Osteocyte (in vitro differentiated cells): ENCODE measurements at regions not wholly inside any gene's neighbourhood (a gene's known extent, or its start where the extent isn't known, plus 50 kb on each side); places are given as distances from the start of the nearest gene placed in this dataset.

Source experiments
- DNase-seq: peaks from one replicate; pipeline ENCODE4 v3.0.0; 2021; ENCODE audit warnings: mixed read lengths; ENCODE audit not compliant: unreplicated experiment; ENCODE audit errors: extremely low spot score
- H3K27ac Mint-ChIP-seq: one replicate; pipeline ENCODE4 v1.8.0; 2021; ENCODE audit warnings: mild to moderate bottlenecking, mixed read lengths; ENCODE audit not compliant: unreplicated experiment
- H3K27me3 Mint-ChIP-seq: one replicate; pipeline ENCODE4 v1.8.0; 2021; ENCODE audit warnings: mixed read lengths; ENCODE audit not compliant: unreplicated experiment
- H3K36me3 Mint-ChIP-seq: one replicate; pipeline ENCODE4 v1.8.0; 2021; ENCODE audit warnings: mixed read lengths; ENCODE audit not compliant: unreplicated experiment
- H3K4me1 Mint-ChIP-seq: one replicate; pipeline ENCODE4 v1.8.0; 2021; ENCODE audit warnings: mixed read lengths; ENCODE audit not compliant: unreplicated experiment
- H3K4me3 Mint-ChIP-seq: one replicate; pipeline ENCODE4 v1.8.0; 2021; ENCODE audit warnings: mild to moderate bottlenecking, moderate library complexity, mixed read lengths; ENCODE audit not compliant: unreplicated experiment
- H3K9me3 Mint-ChIP-seq: one replicate; pipeline ENCODE4 v1.8.0; 2021; ENCODE audit warnings: mixed read lengths; ENCODE audit not compliant: unreplicated experiment
- TF ChIP-seq, protein P1 (sequence below): fragments of 200-600 bp; sonication (generic); IDR thresholded peaks from 2 replicates; pipeline ENCODE4 v1.5.0; 2021; ENCODE audit warnings: antibody characterized with exemption, mild to moderate bottlenecking, moderate library complexity

DNA sequence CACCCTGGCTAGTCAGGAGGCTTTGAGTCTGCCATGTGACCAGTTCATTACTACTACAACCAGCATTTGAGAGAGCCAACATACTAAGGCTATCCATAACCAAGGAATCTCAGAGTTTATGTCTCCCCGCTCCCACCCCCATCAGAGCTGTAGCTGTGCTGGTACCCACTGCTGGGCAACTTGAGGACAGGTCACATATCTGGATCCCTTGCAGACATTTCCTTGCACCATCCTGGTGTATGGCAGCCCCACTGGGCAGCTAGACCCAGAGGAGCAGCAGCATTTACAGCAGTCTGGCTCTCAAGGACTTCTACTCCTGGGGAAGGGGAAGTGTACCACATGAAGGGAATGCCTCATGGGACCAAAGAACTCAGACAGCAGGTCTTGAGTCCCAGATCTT lies 160.8 kb upstream of the ST8SIA2 start:
- H3K4me1 Mint-ChIP-seq = no peaks in the 10 kb centered on the region
- no peaks in the 10 kb centered on the region for H3K36me3 Mint-ChIP-seq
- no peak overlapping the region for H3K27ac Mint-ChIP-seq
- H3K9me3 Mint-ChIP-seq = peaks cover 8% of the 10 kb centered on the region
- H3K4me3 Mint-ChIP-seq = no peak overlapping the region
- H3K27me3 Mint-ChIP-seq = no peaks in the 10 kb centered on the region
- no peak for DNase-seq
- TF ChIP-seq, protein P1, sequence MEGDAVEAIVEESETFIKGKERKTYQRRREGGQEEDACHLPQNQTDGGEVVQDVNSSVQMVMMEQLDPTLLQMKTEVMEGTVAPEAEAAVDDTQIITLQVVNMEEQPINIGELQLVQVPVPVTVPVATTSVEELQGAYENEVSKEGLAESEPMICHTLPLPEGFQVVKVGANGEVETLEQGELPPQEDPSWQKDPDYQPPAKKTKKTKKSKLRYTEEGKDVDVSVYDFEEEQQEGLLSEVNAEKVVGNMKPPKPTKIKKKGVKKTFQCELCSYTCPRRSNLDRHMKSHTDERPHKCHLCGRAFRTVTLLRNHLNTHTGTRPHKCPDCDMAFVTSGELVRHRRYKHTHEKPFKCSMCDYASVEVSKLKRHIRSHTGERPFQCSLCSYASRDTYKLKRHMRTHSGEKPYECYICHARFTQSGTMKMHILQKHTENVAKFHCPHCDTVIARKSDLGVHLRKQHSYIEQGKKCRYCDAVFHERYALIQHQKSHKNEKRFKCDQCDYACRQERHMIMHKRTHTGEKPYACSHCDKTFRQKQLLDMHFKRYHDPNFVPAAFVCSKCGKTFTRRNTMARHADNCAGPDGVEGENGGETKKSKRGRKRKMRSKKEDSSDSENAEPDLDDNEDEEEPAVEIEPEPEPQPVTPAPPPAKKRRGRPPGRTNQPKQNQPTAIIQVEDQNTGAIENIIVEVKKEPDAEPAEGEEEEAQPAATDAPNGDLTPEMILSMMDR = no peak

DNA sequence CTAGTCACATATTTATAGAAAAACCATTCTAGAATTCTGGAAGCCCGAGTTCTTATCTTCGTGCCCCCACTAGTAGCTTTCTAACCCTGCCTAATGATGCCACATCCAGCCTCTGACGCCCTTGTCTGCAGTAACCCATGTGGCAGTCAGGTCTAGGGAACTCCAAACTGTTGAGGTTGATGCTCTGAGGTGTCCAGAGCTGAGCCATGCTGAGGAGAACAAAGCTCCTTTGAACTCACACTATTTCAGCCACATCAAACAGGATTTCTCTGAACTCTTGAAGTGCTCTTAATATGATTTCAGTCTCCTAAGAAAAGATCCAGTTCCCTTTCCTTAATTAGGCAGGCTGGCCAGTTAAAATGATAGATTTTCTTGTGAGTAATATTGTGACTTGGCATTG lies 150.5 kb upstream of the ST8SIA2 start:
- no peaks in the 10 kb centered on the region for H3K36me3 Mint-ChIP-seq
- H3K27me3 Mint-ChIP-seq = no peaks in the 10 kb centered on the region
- TF ChIP-seq, protein P1 = no peak
- H3K4me1 Mint-ChIP-seq = no peaks in the 10 kb centered on the region
- H3K27ac Mint-ChIP-seq = no peak overlapping the region
- DNase-seq = no peak
- no peak overlapping the region for H3K4me3 Mint-ChIP-seq
- H3K9me3 Mint-ChIP-seq = no peaks in the 10 kb centered on the region

DNA sequence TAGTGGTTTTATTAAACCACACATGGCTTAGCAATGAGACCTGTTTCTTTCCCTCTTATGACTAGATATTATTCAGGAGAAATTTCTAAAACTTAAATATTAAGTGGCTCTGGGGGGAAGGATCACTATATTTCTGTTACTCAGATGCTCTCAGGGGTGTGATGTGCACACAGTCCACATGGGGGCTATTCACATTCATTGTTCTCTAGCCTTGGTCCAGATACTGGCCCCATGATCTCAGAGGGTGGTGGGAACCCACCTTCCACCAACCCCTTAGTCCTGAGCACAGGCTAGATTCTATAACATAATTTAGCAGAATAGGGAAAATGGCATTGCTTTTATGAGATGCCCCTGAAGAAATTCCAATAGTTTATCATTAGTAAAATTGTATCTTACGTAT lies 149.0 kb upstream of the ST8SIA2 start:
- Mint-ChIP-seq H3K27ac (no peak overlapping the region), H3K4me1 (no peaks in the 10 kb centered on the region), H3K9me3 (no peaks in the 10 kb centered on the region), H3K36me3 (no peaks in the 10 kb centered on the region), H3K27me3 (no peaks in the 10 kb centered on the region), H3K4me3 (no peak overlapping the region)
- TF ChIP-seq, protein P1 = no peak
- no peak for DNase-seq

DNA sequence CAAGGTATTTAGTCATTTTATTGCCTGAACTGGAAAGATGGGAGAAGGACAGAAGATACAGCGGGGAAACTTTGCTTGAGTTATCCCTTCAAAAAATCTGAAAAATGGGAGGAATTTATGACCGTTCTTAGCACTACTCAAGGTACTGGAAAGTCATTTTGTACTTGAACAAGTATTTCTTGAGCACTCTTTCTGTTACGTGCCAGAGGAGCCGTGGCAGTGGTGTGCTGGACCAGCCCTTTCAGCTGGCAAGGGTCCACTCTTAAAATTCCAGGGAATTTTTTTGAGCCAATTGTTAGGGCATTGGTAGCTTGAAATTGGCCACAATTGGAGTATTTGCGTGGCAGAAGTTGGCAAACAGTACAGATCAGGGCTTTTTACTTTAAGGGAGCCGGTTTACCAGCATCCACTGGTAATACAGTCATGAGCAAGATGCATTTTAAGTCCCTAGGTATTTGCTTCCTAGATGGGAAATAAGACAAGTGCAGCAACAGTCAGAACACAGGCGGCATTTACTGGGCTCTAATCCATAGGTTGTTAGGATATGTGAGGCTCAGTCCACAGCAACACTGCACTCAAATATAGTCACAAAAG lies 145.9 kb upstream of the ST8SIA2 start:
- Mint-ChIP-seq H3K9me3 (no peaks in the 10 kb centered on the region), H3K27ac (no peak overlapping the region), H3K4me3 (no peak overlapping the region), H3K4me1 (no peaks in the 10 kb centered on the region), H3K36me3 (no peaks in the 10 kb centered on the region), H3K27me3 (no peaks in the 10 kb centered on the region)
- TF ChIP-seq, protein P1 = no peak
- DNase-seq = no peak

DNA sequence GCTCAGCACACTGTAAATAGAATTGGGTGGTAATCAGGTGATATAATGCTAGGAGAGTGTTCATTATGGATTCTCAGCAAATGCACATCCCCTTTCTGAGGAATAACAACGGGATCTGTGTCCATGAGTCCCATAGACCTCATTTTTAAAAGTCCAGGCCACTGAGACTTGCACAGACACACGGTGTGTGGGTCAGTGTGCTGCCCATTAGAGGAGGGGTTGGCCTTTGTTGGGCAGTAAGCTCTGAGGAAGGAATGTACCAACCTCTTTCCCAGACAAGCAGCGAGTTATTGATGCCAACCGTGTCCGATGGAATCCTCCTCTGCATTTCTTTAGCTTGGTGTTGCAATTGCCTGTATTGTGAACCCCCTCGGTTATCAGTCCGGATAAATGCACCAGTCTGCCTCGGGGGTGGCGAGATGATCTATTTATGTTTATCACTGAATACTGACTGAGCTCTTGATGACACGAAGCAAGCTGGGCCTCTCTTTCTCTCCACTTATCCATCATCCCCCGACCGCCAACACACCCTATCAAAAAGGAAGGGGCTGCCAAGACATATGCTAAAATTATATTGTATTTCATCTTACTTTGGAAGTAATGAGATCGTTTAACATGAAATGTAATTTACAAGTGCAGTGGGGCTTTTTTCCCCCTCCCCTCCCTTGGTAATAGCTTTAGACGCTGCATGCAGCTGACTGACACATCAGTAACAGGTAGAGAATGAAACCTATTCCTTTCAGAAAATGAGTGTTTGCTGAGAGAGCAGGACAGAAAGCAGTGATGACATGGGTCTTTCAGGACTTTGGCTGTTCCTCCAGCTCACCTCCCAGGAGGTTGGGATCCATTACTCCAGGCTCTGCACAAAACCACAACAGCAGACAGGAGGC lies 126.6 kb upstream of the ST8SIA2 start:
- H3K4me1 Mint-ChIP-seq = no peaks in the 10 kb centered on the region
- no peak overlapping the region for H3K4me3 Mint-ChIP-seq
- H3K27me3 Mint-ChIP-seq = no peaks in the 10 kb centered on the region
- H3K27ac Mint-ChIP-seq = no peak overlapping the region
- H3K9me3 Mint-ChIP-seq = peaks cover 5% of the 10 kb centered on the region
- no peak for DNase-seq
- TF ChIP-seq, protein P1 = no peak
- H3K36me3 Mint-ChIP-seq = no peaks in the 10 kb centered on the region
